IPS-18a (cell line): ENCODE measurements at regions not wholly inside any gene's neighbourhood (a gene's known extent, or its start where the extent isn't known, plus 50 kb on each side); places are given as distances from the start of the nearest gene placed in this dataset.

Source experiments
- H3K27ac ChIP-seq: one replicate; pipeline ENCODE4 v1.5.1; 2013; ENCODE audit warnings: low read length
- H3K27me3 ChIP-seq: one replicate; pipeline ENCODE4 v1.6.1; 2013; ENCODE audit warnings: mild to moderate bottlenecking, low read length; ENCODE audit not compliant: control insufficient read depth, insufficient read depth
- H3K36me3 ChIP-seq: one replicate; pipeline ENCODE4 v1.6.1; 2013; ENCODE audit warnings: low read depth, low read length; ENCODE audit not compliant: control insufficient read depth
- H3K4me1 ChIP-seq: one replicate; pipeline ENCODE4 v1.6.1; 2013; ENCODE audit warnings: low read depth, low read length; ENCODE audit not compliant: control insufficient read depth
- H3K4me3 ChIP-seq: one replicate; pipeline ENCODE4 v1.5.1; 2013; ENCODE audit warnings: low read length
- H3K9ac ChIP-seq: one replicate; pipeline ENCODE4 v1.6.1; 2013; ENCODE audit warnings: mild to moderate bottlenecking, low read length, moderate library complexity
- H3K9me3 ChIP-seq: one replicate; pipeline ENCODE4 v1.6.1; 2013; ENCODE audit warnings: low read depth, low read length; ENCODE audit not compliant: control insufficient read depth

DNA sequence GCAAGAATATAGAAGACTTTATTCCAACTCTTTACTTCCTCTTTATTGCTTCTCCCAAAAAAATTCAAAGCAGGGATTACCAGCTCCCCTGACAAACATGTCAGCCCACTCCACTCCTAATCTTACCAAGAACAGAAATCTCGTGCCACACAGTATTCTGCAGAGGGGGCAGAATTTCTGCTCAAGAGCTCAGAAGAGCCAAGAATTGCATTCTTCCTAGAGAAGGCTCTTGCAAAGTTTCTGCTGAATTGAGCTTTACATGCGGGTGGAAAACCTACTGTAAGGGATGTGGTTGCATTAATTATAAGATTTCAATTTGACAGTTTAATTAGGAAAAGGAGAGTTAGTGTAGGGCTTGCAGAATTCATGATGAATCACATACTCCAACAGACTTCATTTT is 428.5 kb downstream of the CETN3 start:
- H3K9me3 ChIP-seq = no peaks in the 10 kb centered on the region
- H3K27ac ChIP-seq = no peak overlapping the region
- no peaks in the 10 kb centered on the region for H3K27me3 ChIP-seq
- H3K4me1 ChIP-seq = peaks cover 8% of the 10 kb centered on the region
- no peak overlapping the region for H3K9ac ChIP-seq
- H3K36me3 ChIP-seq = no peaks in the 10 kb centered on the region
- H3K4me3 ChIP-seq = no peak overlapping the region

DNA sequence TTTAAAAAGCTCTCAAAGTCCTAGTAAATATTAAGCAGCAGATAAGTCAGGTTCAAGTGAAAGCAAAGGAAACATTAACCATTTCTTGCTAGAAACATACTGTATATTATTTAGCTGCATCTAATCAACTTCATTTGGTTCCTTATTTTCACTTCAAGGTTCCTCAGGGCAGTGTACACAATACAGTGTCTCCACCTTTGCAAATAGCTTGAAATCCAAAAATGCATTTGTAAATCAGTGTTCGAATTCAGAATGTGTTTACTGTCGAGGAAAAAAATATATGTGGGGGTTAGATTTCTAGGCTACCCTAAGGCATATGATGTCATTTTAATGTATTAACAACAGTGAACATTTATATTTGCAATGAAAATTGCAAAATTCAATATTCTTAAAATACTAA is 436.0 kb downstream of the CETN3 start:
- H3K27me3 ChIP-seq = no peaks in the 10 kb centered on the region
- H3K4me3 ChIP-seq = no peak overlapping the region
- no peaks in the 10 kb centered on the region for H3K9me3 ChIP-seq

DNA sequence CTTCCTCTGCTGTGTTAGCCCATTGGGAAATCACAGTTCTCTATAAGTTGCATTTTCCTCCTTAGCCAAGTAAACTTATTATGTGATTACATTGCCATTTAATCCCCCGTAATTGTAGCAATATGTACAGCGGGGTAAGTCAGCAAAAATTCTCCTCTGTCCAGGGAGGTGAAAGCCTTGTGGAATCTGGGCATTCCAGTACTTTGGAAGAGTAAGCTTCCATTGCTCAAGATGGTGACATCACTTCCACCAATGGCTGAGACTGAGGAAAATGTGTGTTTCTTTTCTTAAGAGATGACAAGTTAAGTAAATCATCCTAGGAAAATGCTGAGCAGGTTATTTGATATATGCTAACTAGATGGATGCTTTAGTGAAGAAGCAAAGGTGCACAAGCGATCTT is 436.7 kb downstream of the CETN3 start:
- no peaks in the 10 kb centered on the region for H3K4me1 ChIP-seq
- no peaks in the 10 kb centered on the region for H3K36me3 ChIP-seq
- H3K9me3 ChIP-seq = no peaks in the 10 kb centered on the region
- H3K27me3 ChIP-seq = no peaks in the 10 kb centered on the region
- H3K27ac ChIP-seq = no peak overlapping the region
- no peak overlapping the region for H3K4me3 ChIP-seq
- no peak overlapping the region for H3K9ac ChIP-seq

More for the DNA sequence above, 436.0 kb downstream of the CETN3 start:
- H3K9ac ChIP-seq = no peak overlapping the region
- no peaks in the 10 kb centered on the region for H3K4me1 ChIP-seq
- no peaks in the 10 kb centered on the region for H3K36me3 ChIP-seq
- H3K27ac ChIP-seq = no peak overlapping the region

DNA sequence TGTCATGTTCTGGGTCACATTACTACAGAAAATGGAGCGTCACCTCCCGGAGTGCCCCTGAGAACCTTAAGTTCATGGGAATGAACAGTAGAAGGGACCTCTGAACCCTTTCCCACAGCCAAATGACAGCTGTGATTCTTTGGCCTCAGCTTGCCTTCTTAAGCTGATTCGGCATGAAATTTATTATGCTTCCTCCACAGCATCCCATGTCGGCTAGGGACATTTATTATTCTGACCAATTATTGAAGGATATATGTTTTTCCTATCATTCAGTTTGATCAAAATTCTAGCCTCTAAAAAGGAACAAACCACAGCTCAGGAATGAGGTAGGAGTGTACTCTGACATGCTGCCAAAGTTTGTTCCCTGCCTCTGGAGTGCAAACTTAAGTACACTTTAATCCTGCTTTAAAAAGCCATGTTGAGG is 440.6 kb downstream of the CETN3 start:
- Histone ChIP-seq H3K9me3 (no peaks in the 10 kb centered on the region), H3K4me1 (no peaks in the 10 kb centered on the region), H3K4me3 (no peak overlapping the region), H3K9ac (no peak overlapping the region), H3K27me3 (no peaks in the 10 kb centered on the region), H3K27ac (no peak overlapping the region), H3K36me3 (no peaks in the 10 kb centered on the region)

DNA sequence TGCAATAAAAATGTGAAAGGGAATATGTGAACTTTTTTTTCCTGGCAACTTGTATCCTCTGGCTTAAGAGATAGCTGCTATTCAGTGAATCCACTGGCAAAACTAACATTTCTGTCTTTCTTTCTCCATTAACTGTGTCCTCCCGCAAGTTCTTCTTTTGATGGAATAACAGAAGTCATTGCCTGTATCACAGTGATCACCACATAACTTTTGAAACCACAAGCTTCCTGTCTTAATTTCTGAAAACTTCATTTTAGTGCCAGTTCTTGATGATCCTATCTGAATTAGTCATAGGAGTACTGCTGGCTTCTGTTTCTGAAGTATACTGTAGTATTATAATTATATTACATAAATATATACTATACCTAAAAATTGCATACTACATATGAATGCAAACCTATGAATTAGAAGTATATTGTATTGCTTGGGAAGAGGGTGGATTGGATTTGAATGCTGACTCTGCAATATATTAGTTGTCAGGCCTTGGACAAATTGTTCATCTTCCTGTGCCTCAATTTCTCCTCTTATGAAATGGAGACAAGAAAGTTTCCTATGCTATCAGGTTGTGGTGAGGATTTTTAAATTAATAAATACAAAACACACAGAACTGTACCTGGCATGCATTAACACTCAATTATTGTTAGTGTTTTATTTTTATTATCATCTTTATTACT is 441.6 kb downstream of the CETN3 start:
- Histone ChIP-seq H3K4me1 (no peaks in the 10 kb centered on the region), H3K27ac (no peak overlapping the region), H3K4me3 (no peak overlapping the region)

DNA sequence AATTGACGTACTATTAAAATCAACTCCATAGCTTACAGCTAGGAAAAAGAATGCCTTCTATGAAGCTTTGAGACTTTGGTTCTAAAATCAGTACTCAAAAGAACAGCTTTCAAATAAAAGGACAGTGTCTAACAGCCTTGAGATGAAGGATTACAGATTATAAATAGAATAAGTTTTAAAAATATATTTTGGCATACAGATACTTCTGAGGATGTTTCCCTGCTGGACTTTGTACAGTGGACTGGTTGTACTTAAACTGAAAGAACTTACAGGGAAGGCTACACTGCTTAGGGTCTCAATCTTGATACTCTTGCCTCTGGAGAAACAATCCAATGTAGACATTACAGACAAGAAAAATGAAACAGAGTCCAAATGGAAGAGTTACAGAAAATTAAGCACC is 452.7 kb downstream of the CETN3 start:
- Histone ChIP-seq H3K4me3 (no peak overlapping the region), H3K36me3 (no peaks in the 10 kb centered on the region), H3K9ac (no peak overlapping the region)

More for the DNA sequence above, 441.6 kb downstream of the CETN3 start:
- Histone ChIP-seq H3K27me3 (no peaks in the 10 kb centered on the region), H3K36me3 (no peaks in the 10 kb centered on the region), H3K9me3 (no peaks in the 10 kb centered on the region), H3K9ac (no peak overlapping the region)

DNA sequence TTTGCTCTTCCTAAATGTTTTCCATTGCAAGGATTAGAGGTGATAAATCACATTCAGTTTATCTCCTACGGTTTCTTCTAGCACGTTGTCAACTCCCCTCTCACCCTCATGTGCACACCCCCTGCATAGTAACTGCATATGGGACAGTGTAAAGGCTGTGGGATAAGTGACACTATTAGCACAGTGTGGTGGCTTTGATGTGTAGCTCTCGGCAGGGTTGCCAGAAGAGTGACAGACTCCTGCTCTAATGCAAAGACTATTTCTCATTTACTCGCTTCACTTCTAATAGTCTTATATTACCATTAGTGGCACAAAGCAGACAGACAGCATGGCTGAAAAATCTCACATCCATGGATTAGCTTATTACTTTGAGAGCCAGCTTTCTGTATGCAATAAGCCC is 454.6 kb downstream of the CETN3 start:
- Histone ChIP-seq H3K27ac (no peak overlapping the region), H3K9me3 (no peaks in the 10 kb centered on the region), H3K36me3 (no peaks in the 10 kb centered on the region), H3K27me3 (no peaks in the 10 kb centered on the region), H3K4me3 (no peak overlapping the region), H3K4me1 (no peaks in the 10 kb centered on the region), H3K9ac (no peak overlapping the region)

More for the DNA sequence above, 452.7 kb downstream of the CETN3 start:
- no peaks in the 10 kb centered on the region for H3K27me3 ChIP-seq
- H3K9me3 ChIP-seq = no peaks in the 10 kb centered on the region
- no peaks in the 10 kb centered on the region for H3K4me1 ChIP-seq
- H3K27ac ChIP-seq = no peak overlapping the region

DNA sequence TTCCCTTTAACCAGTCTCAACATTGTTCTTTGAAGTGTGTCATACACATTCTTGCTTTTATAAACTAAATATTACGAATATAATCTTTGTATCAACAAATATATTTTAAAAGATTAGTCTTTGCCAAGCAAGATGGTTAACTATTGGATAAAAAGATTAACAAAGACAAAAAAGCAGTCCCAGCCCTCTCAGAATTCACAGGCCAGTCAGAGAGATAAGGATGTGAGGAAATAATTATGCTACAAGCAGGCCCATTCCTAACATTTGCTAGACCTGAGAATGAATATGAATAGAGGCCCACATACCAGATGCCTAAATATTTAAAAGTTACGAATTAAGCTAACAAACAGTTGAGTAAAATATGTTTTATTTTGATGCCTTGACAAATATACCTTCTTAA is 457.7 kb downstream of the CETN3 start:
- H3K36me3 ChIP-seq = no peaks in the 10 kb centered on the region
- no peak overlapping the region for H3K4me3 ChIP-seq
- no peak overlapping the region for H3K9ac ChIP-seq
- no peaks in the 10 kb centered on the region for H3K27me3 ChIP-seq
- H3K27ac ChIP-seq = no peak overlapping the region
- H3K9me3 ChIP-seq = no peaks in the 10 kb centered on the region
- H3K4me1 ChIP-seq = no peaks in the 10 kb centered on the region

DNA sequence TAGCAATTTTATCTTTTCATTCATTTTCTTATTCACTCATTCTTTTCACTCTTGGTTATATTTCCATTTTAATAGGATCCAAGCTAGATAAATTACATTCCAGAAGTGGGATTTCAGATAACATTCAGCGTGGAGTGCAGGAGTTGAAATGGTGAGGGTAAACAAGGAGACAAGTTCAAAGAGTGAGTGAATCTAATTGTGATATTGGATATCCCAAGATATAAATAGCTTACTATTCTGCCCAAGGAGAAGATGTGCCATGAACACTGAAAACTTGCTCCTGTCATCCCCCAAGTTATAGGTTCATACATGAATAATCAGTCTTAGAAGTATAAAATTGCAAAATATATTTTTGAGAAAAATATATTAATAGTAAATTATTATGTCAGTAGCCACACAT is 459.3 kb downstream of the CETN3 start:
- no peak overlapping the region for H3K9ac ChIP-seq
- H3K4me1 ChIP-seq = no peaks in the 10 kb centered on the region
- H3K4me3 ChIP-seq = no peak overlapping the region
- H3K9me3 ChIP-seq = no peaks in the 10 kb centered on the region
- no peaks in the 10 kb centered on the region for H3K36me3 ChIP-seq
- H3K27ac ChIP-seq = no peak overlapping the region
- H3K27me3 ChIP-seq = no peaks in the 10 kb centered on the region

DNA sequence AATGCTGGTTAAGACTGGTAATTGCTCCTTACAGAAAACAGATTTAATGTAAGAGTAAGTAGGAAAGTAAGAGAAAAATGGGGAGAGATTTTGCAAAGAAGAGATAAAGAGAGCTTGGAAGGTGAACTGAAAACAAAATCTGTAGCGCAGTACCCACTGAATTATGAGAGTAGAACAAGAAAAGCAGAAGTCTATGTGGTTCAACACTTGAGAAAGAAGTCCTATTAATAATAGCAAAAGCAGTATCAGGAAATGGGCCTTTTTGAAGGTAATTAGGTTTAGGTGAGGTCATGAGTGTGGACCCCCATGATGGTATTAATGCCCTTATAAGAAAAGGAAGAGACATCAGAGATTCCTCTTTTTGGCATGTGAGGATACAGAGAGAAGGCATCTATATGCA is 460.6 kb downstream of the CETN3 start:
- H3K9me3 ChIP-seq = no peaks in the 10 kb centered on the region
- no peaks in the 10 kb centered on the region for H3K4me1 ChIP-seq
- no peak overlapping the region for H3K9ac ChIP-seq
- H3K27me3 ChIP-seq = no peaks in the 10 kb centered on the region
- H3K36me3 ChIP-seq = no peaks in the 10 kb centered on the region
- H3K4me3 ChIP-seq = no peak overlapping the region
- no peak overlapping the region for H3K27ac ChIP-seq

DNA sequence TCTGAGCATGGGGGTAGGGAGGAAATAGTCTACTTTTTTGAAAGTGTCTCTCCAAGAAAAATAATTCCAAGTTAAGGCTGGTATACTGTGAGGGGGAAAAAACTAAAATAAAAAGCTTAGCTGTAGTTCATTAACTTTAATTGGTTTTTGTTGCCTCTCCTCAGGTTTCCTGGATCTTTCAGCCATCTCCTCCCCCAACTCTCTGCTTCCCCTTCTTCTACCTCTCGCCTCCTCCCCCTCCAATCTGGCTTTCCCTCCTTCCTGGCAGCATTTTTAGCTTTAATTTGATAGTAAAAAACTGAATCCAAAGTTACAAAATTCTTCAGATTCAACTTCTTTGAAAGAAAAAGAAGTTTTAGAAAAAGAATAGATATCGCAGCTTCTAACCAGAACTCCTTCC is 462.6 kb downstream of the CETN3 start:
- Histone ChIP-seq H3K9ac (no peak overlapping the region), H3K36me3 (no peaks in the 10 kb centered on the region), H3K4me3 (no peak overlapping the region), H3K27ac (no peak overlapping the region), H3K9me3 (no peaks in the 10 kb centered on the region), H3K4me1 (peaks cover 10% of the 10 kb centered on the region), H3K27me3 (no peaks in the 10 kb centered on the region)

DNA sequence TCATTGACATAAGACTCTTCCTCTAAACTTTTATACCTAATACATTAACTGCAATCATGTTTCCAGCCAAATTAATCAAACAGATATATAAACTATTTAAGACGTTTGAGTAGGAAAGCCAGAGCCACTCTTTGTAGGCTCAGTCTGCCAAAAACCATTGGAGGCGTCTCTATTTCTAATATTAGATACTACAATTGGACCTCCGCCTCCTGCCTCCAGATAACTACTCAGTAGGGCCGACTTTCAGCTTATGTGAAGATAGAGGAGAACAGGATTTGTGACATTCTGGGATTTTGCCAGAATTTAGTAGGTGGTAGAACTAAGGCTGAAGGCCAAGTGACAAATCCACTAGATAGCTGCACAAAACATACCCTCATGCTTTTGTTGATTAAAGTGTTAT is 463.0 kb downstream of the CETN3 start:
- no peaks in the 10 kb centered on the region for H3K9me3 ChIP-seq
- H3K27me3 ChIP-seq = no peaks in the 10 kb centered on the region
- H3K4me1 ChIP-seq = peaks cover 10% of the 10 kb centered on the region
- H3K36me3 ChIP-seq = no peaks in the 10 kb centered on the region
- no peak overlapping the region for H3K9ac ChIP-seq
- H3K27ac ChIP-seq = no peak overlapping the region
- no peak overlapping the region for H3K4me3 ChIP-seq
